Fibroblast of skin of abdomen (primary cell): ENCODE measurements at regions not wholly inside any gene's neighbourhood (a gene's known extent, or its start where the extent isn't known, plus 50 kb on each side); places are given as distances from the start of the nearest gene placed in this dataset.

Source experiments
- DNase-seq: peaks from one replicate; pipeline ENCODE4 v3.0.0-alpha.2; 2013

- peak; percentile 94 for DNase-seq
Measured at GRCh38 chr9:694403-695154, 146.9 kb upstream of the DMRT1 start.

DNA sequence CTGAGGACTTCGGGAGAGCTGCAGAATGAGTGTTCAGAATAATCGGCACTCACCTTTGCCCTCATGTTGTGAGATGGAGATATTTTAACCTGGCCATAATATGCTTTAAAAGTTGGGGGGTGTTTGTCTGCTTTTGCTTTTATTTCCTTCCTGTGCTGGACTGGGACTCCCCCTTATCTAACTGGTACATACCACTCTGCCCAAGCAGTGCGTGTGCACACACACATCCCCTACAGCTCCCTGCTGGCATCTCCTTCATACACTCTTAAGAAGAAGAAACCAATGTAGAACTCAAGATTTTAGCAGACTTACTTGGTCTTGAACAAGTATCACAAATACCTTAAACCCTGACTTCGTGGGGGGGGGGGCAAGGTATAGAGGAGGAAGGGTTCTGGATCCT, 146.2 kb upstream of the DMRT1 start:
- no peak for DNase-seq

DNA sequence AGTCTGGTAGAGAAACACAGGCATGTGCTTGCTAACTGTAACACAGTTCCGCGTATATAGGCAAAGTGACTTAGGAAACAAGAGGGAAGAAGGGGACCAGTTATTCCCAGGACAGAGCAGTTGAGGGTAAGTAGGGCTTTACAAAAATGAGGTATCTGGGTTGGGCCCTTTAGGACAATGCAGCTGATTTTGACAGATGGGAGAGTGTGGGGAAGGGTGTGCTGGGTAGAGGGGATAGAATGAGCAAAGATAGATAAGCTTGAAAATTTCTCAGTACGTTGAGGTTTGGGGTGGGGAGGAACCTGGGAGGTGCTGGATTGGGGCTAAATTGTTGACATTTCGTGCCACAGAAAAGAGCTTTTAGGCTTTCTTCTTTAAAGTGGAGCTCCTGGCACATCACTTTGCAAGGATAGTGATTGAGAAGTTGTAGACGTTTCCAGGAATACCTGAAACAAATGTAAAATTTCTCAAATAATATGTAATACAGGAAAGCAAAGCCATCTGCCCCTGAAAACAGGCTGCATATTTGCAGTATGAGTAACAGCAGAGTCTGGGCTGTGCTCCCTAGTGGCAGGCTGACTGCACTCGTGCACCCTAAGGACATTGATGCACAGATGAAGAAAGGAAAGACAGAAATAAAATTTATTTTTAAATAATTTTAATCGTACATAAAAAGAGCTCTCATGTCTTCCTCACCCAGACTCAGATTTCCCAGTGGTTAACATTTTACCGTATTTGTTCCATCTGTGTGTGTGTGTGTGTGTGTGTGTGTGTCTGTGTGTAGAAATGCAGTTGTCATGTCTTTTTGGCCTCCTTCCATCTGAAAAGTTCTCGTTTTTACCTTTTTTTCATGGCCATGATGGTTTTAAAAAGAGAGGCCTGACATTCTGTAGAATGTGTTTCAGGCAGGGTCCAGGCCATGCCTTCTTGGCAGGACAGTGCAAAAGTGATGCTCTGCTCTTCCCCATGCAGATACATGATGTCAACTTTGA, 144.9 kb upstream of the DMRT1 start:
- peak; percentile 84 for DNase-seq

DNA sequence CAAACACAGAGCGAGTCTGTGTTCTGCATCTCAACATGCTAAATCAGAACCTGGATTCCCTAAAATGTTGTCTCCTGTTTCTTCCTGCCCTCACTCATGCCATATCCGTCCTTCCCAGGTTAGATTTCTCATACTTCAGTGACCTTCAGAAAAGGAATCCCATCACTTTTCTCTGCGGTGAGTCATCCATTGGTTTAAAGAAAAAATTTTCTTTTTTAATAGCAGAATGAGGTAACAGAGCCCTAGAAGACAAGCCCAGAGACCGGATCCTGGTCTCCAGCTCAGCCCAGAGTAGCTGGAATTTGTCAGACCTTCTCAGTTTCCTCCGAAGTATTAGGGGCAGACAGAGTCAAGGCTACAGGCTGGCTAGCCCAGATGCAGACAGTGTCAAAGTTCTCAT, 143.2 kb upstream of the DMRT1 start:
- peak; percentile 56 for DNase-seq

- no peak for DNase-seq
Measured at GRCh38 chr9:698954-699353, 142.5 kb upstream of the DMRT1 start.

DNA sequence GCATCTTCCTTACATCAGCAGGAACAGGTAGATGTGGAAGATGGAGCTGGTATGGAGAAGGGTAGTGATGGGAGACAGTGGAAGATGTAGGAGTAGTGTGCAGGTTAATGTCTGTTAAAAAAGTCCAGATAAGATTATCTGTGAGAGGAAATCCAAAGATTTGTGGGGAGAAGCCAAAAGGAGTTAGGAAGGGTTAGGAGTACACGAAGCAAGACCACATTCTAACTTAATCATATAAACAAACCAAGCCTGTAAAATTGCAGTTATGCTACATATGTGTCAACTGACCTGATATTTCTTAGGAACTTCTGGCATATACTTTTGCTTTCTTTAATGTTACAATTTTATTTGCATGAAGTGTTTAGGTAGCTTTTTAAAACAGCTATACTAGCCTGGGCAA, 142.1 kb upstream of the DMRT1 start:
- no peak for DNase-seq

DNA sequence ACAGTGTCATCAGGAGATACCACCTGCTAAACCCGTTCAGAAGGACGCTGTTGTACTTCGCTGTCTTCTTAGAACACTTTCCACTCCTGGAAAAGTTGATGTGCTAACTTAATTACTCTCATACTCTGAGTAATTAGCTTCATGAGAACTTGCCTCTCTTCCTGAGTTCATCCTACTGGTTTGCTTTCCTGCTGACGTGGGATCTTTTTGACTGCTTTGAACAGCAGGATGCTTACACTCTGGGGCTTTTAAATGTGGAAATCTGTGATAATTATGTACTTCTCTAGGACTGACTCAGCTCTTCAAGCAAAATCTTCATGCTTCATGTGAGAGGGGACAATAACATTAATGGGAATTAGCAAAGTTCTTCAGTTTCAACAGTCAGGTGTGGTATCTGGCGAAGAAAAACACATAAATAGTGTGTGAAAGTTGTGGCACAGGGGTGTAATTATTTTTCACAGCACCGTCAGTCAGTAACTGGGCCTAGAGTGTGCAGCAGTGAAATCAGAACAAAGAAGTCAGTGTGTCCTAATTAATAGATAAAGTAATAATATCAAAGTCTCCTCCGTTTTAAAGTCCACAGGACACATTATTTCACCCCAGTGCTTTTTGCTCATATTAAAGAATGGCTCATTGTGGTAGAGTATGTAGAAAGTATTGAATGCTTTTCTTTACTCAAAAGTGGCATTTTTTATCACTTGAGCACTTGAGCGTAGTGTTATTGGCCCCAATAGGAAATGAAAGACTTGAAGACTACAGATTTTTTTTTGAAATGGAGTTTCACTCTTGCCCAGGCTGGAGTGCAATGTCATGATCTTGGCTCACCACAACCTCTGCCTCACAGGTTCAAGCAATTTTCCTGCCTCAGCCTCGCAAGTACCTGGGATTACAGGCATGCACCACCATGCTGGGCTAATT, 140.9 kb upstream of the DMRT1 start:
- DNase-seq, result no peak

DNA sequence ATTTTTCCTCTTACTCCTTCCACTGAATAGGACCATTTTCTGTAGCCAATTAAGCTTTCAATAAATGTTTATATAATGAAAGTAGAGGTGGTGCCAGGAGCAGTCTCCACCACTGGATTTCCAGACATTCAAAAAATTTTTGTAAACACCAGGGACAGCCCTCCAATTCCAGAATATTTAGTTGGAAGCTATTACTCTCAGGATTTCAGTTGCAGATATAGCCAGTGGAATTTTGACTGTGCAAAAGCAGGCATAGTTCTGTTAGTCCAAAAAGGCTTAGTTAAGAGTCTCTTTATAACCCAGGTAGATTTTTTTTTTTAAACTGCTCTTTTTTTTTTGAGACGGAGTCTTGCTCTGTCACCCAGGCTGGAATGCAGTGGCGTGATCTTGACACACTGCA, 138.1 kb upstream of the DMRT1 start:
- peak; percentile 59 for DNase-seq

DNA sequence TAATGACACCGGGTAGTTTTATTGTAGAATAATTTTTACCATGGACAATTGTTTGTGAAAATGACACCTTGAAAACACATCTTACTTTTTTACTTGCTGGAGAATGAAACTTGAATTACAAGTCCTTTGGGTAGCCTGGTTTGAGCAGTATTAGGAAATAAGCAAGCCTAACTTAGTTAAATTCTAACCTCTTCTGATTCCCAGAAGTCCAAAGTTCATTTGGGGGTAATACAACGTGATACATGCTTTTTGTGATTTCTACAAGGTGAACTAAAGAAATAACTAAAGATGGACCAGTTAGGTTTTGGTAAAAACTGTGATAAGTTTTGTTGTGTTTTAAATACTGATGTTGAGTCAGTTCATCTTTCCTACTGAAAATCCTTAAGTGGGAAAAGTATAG, 135.4 kb upstream of the DMRT1 start:
- no peak for DNase-seq

DNA sequence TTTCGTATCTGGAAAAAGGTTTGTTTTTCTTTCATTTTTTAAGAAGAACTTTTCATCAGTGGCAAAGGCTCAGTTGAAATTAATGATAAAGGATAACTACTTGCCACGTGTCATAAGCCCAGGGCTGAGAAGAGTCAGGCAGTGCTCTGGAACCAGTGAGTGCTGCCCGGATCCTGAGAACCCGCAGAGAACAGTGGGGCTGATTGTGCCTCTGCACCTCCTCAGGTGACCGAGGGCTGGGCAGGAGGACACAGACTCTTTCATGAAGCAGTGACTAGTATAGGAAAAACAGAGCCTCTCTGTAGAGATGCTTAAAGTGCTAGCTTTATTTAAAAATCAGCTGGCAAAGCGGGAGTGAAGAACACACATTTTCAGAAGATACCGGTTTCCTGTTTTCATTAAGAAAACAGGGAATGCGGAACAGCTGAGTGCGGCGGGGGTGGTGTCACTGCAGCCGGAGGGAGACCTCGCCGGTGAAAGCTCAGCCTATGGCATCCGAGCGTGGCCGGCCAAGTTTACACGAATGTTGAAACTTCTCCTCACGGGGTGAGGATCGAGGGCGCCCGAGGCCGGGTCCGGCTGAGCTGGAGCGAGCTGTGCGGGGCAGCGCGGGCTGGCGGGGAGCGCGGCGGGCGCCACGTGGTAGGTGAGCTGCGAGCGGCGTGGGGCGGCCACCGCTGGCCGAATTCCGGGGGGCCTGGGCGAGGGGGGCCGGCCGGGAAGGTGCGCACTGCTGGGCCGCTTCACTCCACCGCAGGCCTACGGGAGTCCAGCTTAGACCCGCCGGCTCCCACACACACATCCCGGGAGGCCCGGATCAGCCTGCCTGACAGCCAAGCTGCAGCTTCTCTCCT, 134.7 kb upstream of the DMRT1 start:
- peak; percentile 70 for DNase-seq

DNA sequence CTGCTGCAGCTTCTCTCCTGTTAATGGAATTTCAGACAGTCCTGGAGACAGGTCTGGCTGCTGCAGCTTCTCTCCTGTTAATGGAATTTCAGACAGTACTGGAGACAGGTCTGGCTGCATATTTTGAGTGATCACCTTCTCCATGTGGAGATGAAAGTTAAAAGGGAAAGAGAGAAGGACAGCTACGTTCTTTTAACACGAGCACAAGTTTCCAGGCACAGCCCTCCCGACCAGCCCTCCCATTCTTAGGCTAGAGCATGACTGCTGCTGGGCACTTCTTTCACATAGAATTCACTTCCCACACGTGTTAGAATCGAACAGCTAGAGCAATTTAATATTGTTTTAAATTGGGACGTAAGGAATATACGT, 133.3 kb upstream of the DMRT1 start:
- no peak for DNase-seq

GRCh38 chr9:708551-709432, 132.7 kb upstream of the DMRT1 start:
- no peak for DNase-seq

DNA sequence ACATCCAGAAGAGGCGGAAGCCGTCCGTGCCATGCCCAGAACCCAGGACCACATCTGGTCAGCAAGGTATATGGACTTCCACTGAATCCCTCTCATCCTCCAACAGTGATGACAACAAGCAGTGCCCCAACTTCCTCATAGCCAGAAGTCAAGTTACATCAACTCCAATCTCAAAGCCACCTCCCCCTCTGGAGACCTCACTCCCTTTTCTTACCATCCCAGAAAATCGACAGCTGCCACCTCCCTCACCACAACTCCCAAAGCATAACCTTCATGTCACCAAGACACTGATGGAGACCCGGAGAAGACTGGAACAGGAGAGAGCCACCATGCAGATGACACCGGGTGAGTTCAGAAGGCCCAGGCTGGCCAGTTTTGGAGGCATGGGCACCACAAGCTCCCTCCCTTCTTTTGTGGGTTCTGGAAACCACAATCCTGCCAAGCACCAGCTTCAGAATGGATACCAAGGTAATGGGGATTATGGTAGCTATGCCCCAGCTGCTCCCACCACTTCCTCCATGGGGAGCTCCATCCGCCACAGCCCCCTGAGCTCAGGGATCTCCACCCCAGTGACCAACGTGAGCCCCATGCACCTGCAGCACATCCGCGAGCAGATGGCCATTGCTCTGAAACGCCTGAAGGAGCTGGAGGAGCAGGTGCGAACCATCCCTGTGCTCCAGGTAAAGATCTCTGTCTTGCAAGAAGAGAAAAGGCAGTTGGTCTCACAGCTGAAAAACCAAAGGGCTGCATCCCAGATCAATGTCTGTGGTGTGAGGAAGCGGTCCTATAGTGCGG, 130.3 kb upstream of the DMRT1 start:
- DNase-seq, result no peak

- DNase-seq, result no peak
Measured at GRCh38 chr9:711761-712553, 129.5 kb upstream of the DMRT1 start.

DNA sequence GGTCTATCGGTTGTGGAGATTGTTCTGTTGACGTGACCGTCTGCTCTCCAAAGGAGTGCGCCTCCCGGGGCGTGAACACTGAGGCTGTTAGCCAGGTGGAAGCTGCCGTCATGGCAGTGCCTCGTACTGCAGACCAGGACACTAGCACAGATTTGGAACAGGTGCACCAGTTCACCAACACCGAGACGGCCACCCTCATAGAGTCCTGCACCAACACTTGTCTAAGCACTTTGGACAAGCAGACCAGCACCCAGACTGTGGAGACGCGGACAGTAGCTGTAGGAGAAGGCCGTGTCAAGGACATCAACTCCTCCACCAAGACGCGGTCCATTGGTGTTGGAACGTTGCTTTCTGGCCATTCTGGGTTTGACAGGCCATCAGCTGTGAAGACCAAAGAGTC, 128.9 kb upstream of the DMRT1 start:
- DNase-seq, result no peak

GRCh38 chr9:713091-713490, 128.4 kb upstream of the DMRT1 start:
- no peak for DNase-seq

- no peak for DNase-seq
Measured at GRCh38 chr9:714675-715074, 126.8 kb upstream of the DMRT1 start.

- DNase-seq, result peak; percentile 50
Measured at GRCh38 chr9:715300-715699, 126.2 kb upstream of the DMRT1 start.
